ENCODE measurements at regions not wholly inside any gene's neighbourhood (a gene's known extent, or its start where the extent isn't known, plus 50 kb on each side); places are given as distances from the start of the nearest gene placed in this dataset.
A peak's percentile ranks its signal among the peaks of the same experiment; 100 is the strongest.
"Not testable (repeated sequence)": the region's sequence is repeated elsewhere in the genome, so short reads cannot be mapped to it uniquely, and the experiment has no call there.

- in situ Hi-C loops (cut with HindIII; ENCODE audit: low sequenced_read_pairs): no loop called here
- TF ChIP-seq CTCF (IDR thresholded peaks at IDR 0.05; ENCODE audit: low read depth, low read length): no peak
- DNase-seq (ENCODE audit: low read depth, low spot score): no peak
- H3K4me3 ChIP-seq (ENCODE audit: low read depth, low read length): no peak overlapping the region
These were observed 151.5 kb downstream of the TEX36 start for GRCh38 chr10:125531465-125531864.

GRCh38 chr10:125523347-125523746, 159.6 kb downstream of the TEX36 start:
- DNase-seq (ENCODE audit: low read depth, low spot score): no peak
- in situ Hi-C loops (cut with HindIII; ENCODE audit: low sequenced_read_pairs): no loop called here
- H3K4me3 ChIP-seq (ENCODE audit: low read depth, low read length): no peak overlapping the region
- TF ChIP-seq CTCF (IDR thresholded peaks at IDR 0.05; ENCODE audit: low read depth, low read length): no peak

GRCh38 chr10:125521721-125522680, 161.0 kb downstream of the TEX36 start:
- DNase-seq (ENCODE audit: low read depth, low spot score): no peak
- no peak overlapping the region for H3K4me3 ChIP-seq (ENCODE audit: low read depth, low read length)
- peak; percentile 70 for TF ChIP-seq CTCF (IDR thresholded peaks at IDR 0.05; ENCODE audit: low read depth, low read length)
- in situ Hi-C loops (cut with HindIII; ENCODE audit: low sequenced_read_pairs): no loop called here

GRCh38 chr10:125520968-125521367, 162.0 kb downstream of the TEX36 start:
- no peak for TF ChIP-seq CTCF (IDR thresholded peaks at IDR 0.05; ENCODE audit: low read depth, low read length)
- H3K4me3 ChIP-seq (ENCODE audit: low read depth, low read length): no peak overlapping the region
- in situ Hi-C loops (cut with HindIII; ENCODE audit: low sequenced_read_pairs): no loop called here
- DNase-seq (ENCODE audit: low read depth, low spot score): no peak

GRCh38 chr10:125518397-125518796, 164.6 kb downstream of the TEX36 start:
- H3K4me3 ChIP-seq (ENCODE audit: low read depth, low read length); DNase-seq (ENCODE audit: low read depth, low spot score); in situ Hi-C loops (cut with HindIII; ENCODE audit: low sequenced_read_pairs): not testable (repeated sequence)

- no peak for TF ChIP-seq CTCF (IDR thresholded peaks at IDR 0.05; ENCODE audit: low read depth, low read length)
- in situ Hi-C loops (cut with HindIII; ENCODE audit: low sequenced_read_pairs): no loop called here
- no peak overlapping the region for H3K4me3 ChIP-seq (ENCODE audit: low read depth, low read length)
- no peak for DNase-seq (ENCODE audit: low read depth, low spot score)
These were observed 167.4 kb downstream of the TEX36 start for GRCh38 chr10:125515571-125515970.
